ENCODE measurements at regions not wholly inside any gene's neighbourhood (a gene's known extent, or its start where the extent isn't known, plus 50 kb on each side); places are given as distances from the start of the nearest gene placed in this dataset.
"Not testable (repeated sequence)": the region's sequence is repeated elsewhere in the genome, so short reads cannot be mapped to it uniquely, and the experiment has no call there.

DNA sequence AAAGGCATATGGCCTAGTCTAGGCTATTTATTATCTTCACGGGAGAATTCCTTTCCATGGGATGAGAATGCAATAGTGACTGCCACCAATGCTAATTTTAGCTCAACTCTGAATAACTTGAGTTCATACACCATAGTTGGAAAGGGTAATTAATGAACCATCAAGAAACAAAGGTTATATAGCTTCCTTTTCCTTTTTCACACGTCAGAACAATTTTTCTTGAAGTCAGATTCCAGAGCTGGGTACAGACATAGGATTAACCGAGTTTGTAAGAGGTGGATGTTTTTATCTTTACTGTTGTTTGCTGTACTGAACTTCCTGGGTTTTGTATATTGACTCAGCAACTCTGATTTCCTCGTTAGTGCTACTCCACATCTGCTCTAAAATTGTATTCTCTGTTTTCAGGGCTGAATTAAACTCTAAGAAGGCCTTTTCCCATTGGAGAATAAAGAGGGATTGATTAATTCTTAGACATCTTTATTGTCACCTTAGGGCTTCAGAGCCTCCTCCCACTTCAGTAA lies 262.0 kb downstream of the NUF2 start:
- DNase-seq: no peak

DNA sequence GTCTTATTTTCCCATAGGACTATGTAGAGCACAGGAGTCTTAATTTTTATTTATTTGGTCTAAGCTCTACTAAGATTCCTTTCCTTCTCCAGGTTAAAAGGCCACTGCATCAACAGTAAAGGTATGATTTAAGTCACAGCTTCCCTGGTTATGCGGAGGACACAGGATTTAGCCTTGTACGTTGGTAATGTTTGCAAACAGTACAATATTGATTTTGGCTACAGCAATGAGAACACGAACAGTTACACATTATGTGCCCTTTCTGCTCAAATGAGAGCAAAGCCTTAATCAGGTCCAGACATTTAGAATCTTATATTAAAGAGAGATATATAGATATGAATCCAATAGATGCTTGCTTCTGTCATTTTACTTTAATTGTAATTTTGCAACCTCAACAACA lies 264.0 kb downstream of the NUF2 start:
- no peak for DNase-seq

- no peak for DNase-seq
Observed at GRCh38 chr1:163588796-163589195, 267.0 kb downstream of the NUF2 start.

GRCh38 chr1:163589735-163590134 lies 268.0 kb downstream of the NUF2 start:
- no peak for DNase-seq

DNA sequence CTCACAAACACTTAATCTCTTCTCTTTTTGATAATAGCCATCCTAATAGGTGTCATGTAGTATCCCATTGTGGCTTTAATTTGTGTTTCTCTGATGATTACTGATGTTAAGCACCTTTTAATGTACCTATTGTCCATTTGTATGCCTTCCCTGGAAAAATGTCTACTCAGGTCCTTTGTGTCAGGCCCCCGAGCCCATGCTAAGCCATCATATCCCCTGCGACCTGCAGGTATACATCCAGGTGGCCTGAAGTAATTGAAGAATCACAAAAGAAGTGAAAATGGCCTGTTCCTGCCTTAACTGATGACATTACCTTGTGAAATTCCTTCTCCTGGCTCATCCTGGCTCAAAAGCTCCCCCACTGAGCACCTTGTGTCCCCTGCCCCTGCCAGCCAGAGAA lies 269.4 kb downstream of the NUF2 start:
- DNase-seq: not testable (repeated sequence)

DNA sequence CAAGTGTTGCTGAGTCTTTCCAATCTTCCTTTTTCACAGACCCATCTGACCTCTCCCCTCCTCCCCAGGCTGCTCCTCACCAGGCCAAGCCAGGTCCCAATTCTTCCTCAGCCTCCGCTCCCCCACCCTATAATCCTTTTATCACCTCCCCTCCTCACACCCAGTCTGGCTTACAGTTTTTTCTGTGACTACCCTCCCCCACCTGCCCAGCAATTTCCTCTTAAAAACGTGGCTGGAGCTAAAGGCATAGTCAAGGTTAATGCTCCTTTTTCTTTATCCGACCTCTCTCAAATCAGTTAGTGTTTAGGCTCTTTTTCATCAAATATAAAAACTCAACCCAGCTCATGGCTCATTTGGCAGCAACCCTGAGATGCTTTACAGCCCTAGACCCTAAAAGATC lies 270.9 kb downstream of the NUF2 start:
- DNase-seq: not testable (repeated sequence)

DNA sequence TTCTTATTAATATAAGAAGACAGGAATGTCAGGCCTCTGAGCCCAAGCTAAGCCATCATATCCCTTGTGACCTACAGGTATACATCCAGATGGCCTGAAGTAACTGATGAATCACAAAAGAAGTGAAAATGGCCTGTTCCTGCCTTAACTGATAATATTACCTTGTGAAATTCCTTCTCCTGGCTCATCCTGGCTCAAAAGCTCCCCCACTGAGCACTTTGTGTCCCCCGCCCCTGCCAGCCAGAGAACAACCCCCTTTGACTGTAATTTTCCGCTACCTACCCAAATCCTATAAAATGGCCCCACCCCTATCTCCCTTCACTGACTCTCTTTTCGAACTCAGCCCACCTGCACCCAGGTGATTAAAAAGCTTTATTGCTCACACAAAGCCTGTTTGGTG lies 274.4 kb downstream of the NUF2 start:
- not testable (repeated sequence) for DNase-seq

DNA sequence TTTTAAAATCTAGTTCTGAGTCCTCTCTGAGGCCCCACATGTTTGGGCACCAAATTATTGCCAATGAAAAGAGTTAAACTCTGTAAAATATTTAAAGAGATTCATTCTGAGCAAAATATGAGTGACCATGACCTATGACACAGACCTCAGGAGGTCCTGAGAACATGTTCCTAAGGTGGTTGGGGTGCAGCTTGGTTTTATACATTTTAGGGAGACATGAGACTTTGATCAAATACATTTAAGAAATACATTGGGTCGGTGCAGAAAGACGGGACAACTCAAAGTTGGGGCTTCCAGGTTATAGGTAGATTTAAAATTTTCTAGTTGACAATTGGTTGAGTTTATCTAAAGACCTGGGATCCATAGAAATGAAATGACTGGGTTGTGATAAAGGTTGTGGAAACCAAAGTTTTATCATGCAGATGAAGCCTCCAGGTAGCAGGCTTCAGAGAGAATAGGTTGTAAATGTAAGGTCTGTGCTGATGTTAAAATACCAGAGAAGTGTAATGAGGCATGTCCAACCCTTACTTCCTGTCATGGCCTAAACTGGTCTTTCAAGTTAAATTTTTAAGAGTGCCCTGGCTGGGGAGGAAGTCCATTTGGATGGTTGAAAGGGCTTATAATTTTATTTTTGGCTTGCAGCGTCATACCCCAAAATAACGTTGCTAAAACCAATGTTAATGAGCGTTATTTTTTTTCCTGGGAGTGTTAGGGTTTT lies 274.9 kb downstream of the NUF2 start:
- DNase-seq: no peak

GRCh38 chr1:163604321-163604720 lies 282.6 kb downstream of the NUF2 start:
- DNase-seq: no peak

GRCh38 chr1:163604896-163605295 lies 283.1 kb downstream of the NUF2 start:
- no peak for DNase-seq

GRCh38 chr1:163608979-163609378 lies 287.2 kb downstream of the NUF2 start:
- DNase-seq: no peak

- DNase-seq: no peak
Observed at GRCh38 chr1:163609858-163610257, 288.1 kb downstream of the NUF2 start.

GRCh38 chr1:163610486-163610885 lies 288.7 kb downstream of the NUF2 start:
- no peak for DNase-seq

DNA sequence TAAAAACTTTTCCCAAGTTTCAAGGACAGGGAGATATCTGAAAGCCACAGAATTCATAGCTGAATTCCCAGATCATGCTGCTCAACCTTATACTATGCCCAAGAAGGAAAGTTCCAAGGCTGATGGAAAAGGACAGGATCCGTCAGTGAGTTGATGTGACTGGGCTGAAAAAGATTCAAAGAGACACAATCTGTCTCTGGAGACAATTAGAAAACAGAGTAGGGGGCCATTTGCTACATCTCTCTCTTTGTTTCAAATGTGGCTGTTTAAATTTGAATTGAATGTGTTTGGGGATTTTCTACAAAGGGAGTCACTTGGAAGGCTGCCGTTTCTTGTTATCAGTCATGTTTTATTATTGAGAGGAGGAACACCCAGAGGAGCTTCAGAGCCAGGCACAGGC lies 292.6 kb downstream of the NUF2 start:
- no peak for DNase-seq

- DNase-seq: no peak
Observed at GRCh38 chr1:163628034-163628773, 306.4 kb downstream of the NUF2 start.

GRCh38 chr1:163632269-163632668 lies 310.5 kb downstream of the NUF2 start:
- DNase-seq: no peak

DNA sequence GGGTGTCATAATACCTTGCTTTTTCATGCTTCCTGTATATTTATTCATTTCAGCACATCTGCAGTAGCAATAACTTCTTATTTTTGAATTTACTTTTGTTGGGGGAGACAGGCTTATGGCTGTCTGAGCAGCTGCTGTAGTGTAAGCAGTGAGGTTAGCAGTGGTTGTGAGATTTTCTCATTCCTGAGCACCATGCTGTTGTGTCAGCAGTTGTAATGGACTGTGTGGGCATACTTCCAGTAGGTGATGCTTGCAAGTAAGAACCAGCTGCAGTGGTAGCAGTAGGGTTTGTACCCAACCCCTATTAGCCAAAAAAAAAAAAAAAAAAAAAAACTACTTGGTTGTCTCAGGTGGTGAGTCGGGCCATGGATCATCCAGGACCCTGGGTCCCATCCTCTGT lies 311.6 kb downstream of the NUF2 start:
- no peak for DNase-seq

DNA sequence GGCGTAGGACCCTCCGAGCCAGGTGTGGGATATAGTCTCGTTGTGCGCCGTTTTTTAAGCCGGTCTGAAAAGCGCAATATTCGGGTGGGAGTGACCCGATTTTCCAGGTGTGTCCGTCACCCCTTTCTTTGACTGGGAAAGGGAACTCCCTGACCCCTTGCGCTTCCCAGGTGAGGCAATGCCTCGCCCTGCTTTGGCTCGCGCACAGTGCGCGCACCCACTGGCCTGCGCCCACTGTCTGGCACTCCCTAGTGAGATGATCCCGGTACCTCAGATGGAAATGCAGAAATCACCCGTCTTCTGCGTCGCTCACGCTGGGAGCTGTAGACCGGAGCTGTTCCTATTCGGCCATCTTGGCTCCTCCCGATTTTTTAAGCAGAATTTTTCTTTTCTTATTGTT lies 323.9 kb downstream of the NUF2 start:
- DNase-seq: not testable (repeated sequence)

DNA sequence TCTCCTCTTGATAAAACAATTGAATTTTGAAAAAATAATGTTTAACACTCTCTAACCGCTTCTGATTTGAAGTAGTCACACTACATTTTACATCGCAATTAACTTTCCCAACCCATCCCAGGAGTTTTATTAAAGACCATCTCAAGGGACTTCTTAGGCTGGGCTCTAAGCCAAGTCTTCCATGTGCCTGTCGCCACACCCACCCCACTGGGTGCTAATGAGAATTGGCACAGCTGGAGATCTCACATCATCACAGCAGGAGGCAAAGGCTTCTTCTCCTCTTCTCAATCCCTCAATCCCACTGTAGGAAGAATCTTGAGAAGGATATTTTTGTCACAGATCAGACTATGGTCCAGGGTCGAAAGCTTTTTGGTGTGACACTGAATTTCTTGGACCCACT lies 328.9 kb downstream of the NUF2 start:
- DNase-seq: no peak

GRCh38 chr1:163652441-163652840 lies 330.7 kb downstream of the NUF2 start:
- DNase-seq: no peak

- DNase-seq: no peak
Observed at GRCh38 chr1:163655565-163655964, 333.8 kb downstream of the NUF2 start.

GRCh38 chr1:163656095-163656759 lies 334.5 kb downstream of the NUF2 start:
- no peak for DNase-seq

DNA sequence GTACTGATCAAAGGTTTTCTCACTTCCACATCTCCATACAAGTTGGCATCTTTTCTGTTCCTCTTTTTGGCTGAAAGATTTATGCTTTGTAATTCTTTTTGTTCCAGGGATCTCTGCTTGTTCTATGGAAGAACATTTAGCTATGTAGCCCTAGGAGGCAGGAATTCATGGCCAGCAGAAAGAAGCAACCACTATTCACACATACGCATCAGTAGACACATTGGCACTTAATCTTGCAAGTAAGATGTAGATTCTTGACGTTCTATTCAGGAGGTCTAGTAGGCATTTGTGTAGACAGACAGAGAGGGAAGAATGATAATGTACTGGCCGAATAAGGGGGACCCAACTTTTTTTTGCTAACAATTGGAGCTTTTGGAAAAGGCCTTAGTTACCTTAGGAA lies 336.0 kb downstream of the NUF2 start:
- no peak for DNase-seq

DNA sequence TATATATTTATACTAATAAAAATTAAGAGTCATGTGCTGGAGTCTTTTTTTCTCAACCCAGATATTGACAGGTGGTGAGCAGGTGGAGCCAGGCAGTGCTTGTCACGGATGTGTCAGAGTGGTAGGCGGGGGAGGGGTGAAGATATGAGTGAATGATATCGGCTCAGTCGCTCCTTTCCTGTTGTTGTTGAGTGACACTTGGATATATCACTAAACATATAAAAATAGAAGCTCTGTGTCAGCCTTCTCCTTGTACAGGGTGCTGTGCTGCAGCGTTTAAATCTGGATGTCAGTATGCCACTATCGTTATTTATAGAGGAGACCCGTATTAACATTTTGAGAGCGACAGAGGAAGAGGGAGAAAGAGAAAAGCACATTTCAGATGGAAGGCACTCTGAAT lies 339.6 kb downstream of the NUF2 start:
- no peak for DNase-seq
